ENCODE measurements at regions not wholly inside any gene's neighbourhood (a gene's known extent, or its start where the extent isn't known, plus 50 kb on each side); places are given as distances from the start of the nearest gene placed in this dataset.

GRCh38 chr12:42953021-42953420 lies 363.5 kb upstream of the PRICKLE1 start:
- TF ChIP-seq CTCF (IDR thresholded peaks at IDR 0.05; ENCODE audit: poor library complexity), result no peak
- no peak for TF ChIP-seq EZH2 (IDR thresholded peaks at IDR 0.05; ENCODE audit: borderline replicate concordance)
- no peak for TF ChIP-seq EZH2phosphoT487 (IDR thresholded peaks at IDR 0.05; ENCODE audit: low read depth, severe bottlenecking, unreplicated experiment)
